WTC11 (cell line): ENCODE measurements at regions not wholly inside any gene's neighbourhood (a gene's known extent, or its start where the extent isn't known, plus 50 kb on each side); places are given as distances from the start of the nearest gene placed in this dataset.

Source experiments
- CTCF ChIP-seq: fragments of 200-600 bp; IDR thresholded peaks from 2 replicates; pipeline ENCODE4 v1.8.0; 2022; ENCODE audit warnings: antibody characterized with exemption
- NFE2L1 ChIP-seq: sonication (generic); formaldehyde crosslinking; IDR thresholded peaks from 2 replicates; pipeline ENCODE4 v1.8.1; 2023; ENCODE audit warnings: missing genetic modification reagents
- TF ChIP-seq, protein P1 (sequence below): sonication (generic); formaldehyde crosslinking; IDR thresholded peaks from 2 replicates; pipeline ENCODE4 v1.8.1; 2023; ENCODE audit warnings: mild to moderate bottlenecking, missing genetic modification reagents, moderate library complexity

DNA sequence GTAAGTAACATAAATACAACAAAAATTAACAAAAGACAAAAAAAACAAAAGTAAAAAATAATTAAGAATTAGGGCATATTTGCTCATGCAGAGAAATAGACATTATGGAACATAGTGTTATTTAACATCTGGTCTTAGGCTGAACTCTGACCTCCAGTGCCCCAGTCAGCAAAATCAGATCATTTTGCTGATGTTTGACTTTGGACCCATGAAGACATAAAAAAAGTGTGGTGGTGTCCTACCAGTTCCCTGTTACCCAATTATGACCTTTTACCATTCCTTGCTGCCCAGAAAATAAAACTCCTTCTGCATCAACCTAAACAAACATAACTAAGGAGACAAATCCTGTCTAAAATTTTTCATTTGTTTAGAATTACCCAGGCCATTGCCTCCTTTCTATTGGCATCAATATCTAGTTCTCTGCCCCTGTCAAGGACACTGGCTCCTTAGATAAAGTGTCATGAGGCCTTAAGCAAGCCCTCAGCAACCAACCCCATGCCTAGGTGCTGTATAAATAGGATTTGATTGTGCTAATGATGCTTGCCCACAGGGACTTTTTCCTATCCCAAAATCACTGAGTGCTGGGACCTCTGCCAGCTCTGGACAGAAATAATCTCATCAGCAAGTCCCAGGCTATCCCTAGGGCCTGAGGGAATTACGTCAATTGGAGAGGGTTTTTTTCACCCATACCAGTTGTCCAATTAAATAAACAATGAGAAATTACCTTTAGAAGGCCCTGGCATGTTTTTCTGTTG lies 334.5 kb upstream of the UMPS start:
- no peak for TF ChIP-seq CTCF
- TF ChIP-seq, protein P1, sequence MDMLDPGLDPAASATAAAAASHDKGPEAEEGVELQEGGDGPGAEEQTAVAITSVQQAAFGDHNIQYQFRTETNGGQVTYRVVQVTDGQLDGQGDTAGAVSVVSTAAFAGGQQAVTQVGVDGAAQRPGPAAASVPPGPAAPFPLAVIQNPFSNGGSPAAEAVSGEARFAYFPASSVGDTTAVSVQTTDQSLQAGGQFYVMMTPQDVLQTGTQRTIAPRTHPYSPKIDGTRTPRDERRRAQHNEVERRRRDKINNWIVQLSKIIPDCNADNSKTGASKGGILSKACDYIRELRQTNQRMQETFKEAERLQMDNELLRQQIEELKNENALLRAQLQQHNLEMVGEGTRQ (CRISPR knock-in tag), result no peak
- no peak for TF ChIP-seq NFE2L1 (CRISPR knock-in tag)
